PC-9 (cell line): ENCODE measurements at regions not wholly inside any gene's neighbourhood (a gene's known extent, or its start where the extent isn't known, plus 50 kb on each side); places are given as distances from the start of the nearest gene placed in this dataset.
"Not testable (repeated sequence)": the region's sequence is repeated elsewhere in the genome, so short reads cannot be mapped to it uniquely, and the experiment has no call there.

Experiments used
- BruUV-seq: library from RNA; stranded (reverse); fragments of 400-500 nt; replicated peaks from 2 replicates; lab custom pipeline; 2021; lab: Mats Ljungman, UMichigan
- CTCF ChIA-PET: fragments of 300-600 bp; sonication (Branson Sonifier 250); formaldehyde crosslinking; loops from one replicate; lab custom pipeline; 2022; ENCODE audit warnings: antibody characterized with exemption; lab: Charles Lee
- POLR2A ChIA-PET: fragments of 300-600 bp; sonication (Branson Sonifier 250); formaldehyde crosslinking; loops from one replicate; lab custom pipeline; 2022; ENCODE audit warnings: antibody characterized with exemption; ENCODE audit not compliant: unreplicated experiment; lab: Charles Lee
- DNase-seq, 2 experiments: peaks; one replicate each; pipeline versions ENCODE4 v3.0.0 to v3.0.0-alpha.2; 2015 to 2022; ENCODE audit warnings: mixed read lengths in 1 of 2
- H2AFZ ChIP-seq: fragments of 200-600 bp; sonication (generic); 2 replicates; pipeline ENCODE4 v1.8.1; 2017; ENCODE audit warnings: antibody characterized with exemption
- H3F3A ChIP-seq: fragments of 200-600 bp; sonication (generic); 2 replicates; pipeline ENCODE4 v1.8.1; 2017; ENCODE audit warnings: antibody characterized with exemption, mild to moderate bottlenecking, low read depth; ENCODE audit not compliant: insufficient read depth
- H3K27ac ChIP-seq: fragments of 200-600 bp; sonication (generic); 2 replicates; pipeline ENCODE4 v1.6.1; 2016; ENCODE audit warnings: mixed run types
- H3K27me3 ChIP-seq: fragments of 200-600 bp; sonication (generic); 2 replicates; pipeline ENCODE4 v1.6.1; 2016; ENCODE audit warnings: low read depth, mixed run types; ENCODE audit not compliant: insufficient read depth
- H3K36me3 ChIP-seq: fragments of 200-600 bp; sonication (generic); 2 replicates; pipeline ENCODE4 v1.6.1; 2016; ENCODE audit warnings: low read depth, mixed run types
- H3K4me1 ChIP-seq: fragments of 200-600 bp; sonication (generic); replicated peaks from 2 replicates; pipeline ENCODE4 v1.6.1; 2016; ENCODE audit warnings: mixed run types; ENCODE audit not compliant: insufficient read depth
- H3K4me2 ChIP-seq: fragments of 200-600 bp; sonication (generic); 2 replicates; pipeline ENCODE4 v1.6.1; 2017; ENCODE audit warnings: mixed run types
- H3K4me3 ChIP-seq: fragments of 200-600 bp; sonication (generic); 2 replicates; pipeline ENCODE4 v1.6.1; 2016; ENCODE audit warnings: mixed run types
- H3K79me2 ChIP-seq: fragments of 200-600 bp; sonication (generic); 2 replicates; pipeline ENCODE4 v1.6.1; 2017; ENCODE audit warnings: low read depth, mixed run types
- H3K9me2 ChIP-seq: fragments of 200-600 bp; sonication (generic); 2 replicates; pipeline ENCODE4 v1.8.1; 2017; ENCODE audit warnings: mild to moderate bottlenecking; ENCODE audit not compliant: insufficient read depth
- H3K9me3 ChIP-seq: fragments of 200-600 bp; sonication (generic); 2 replicates; pipeline ENCODE4 v1.8.1; 2016; ENCODE audit warnings: low read depth; ENCODE audit not compliant: insufficient read depth
- H4K20me1 ChIP-seq: fragments of 200-600 bp; sonication (generic); 2 replicates; pipeline ENCODE4 v1.8.1; 2017; ENCODE audit not compliant: insufficient read depth
- EZH2 ChIP-seq: fragments of 200-600 bp; sonication (generic); IDR thresholded peaks from 2 replicates; pipeline ENCODE4 v1.8.0; 2017; ENCODE audit warnings: antibody characterized with exemption, low read depth
- intact Hi-C: fragments of 100-400 bp; cut with micrococcal nuclease; formaldehyde crosslinking; loops from one replicate; pipeline ENCODE4 v1.10.0; 2022; ENCODE audit not compliant: unreplicated experiment
- TF ChIP-seq, protein P1 (sequence below): fragments of 200-600 bp; sonication (generic); conservative IDR thresholded peaks from 2 replicates; pipeline ENCODE4 v1.6.1; 2017; ENCODE audit warnings: mixed run types, antibody characterized with exemption, mild to moderate bottlenecking, moderate library complexity

DNA sequence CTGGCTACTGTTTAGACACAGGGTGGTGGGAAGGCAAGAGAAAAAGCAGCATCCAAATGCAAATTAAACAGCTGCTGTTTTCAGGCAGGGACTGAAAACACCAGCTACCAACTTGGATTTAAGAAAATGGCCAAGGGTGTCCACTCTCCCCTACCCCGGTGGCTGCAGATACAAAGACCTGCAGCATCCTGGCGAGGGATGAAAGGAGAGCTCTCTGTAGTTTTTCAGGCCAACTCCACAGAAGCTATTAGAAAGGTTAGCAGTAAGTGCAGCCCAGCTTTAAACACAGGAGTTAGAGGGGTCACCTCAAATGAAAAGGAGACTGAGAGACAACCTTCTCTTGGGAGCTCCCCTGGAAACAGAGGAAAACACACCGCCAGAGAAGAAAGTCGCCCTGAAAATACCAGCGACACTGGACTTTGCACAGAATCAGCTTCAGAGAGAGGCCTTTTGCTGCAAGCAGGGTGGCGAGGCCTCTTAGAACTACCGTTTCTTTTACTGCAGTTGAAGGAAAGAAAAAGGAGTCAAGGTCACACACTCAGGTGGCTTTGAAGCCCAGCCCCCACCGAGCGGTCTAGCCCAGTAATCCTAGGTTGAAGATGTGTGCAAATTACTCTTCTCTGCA, 74.4 kb upstream of the TIAM1 start:
- Histone ChIP-seq H3K27ac (no peak overlapping the region), H3K79me2 (no peaks in the 10 kb centered on the region), H3K4me2 (no peak overlapping the region), H3K36me3 (no peaks in the 10 kb centered on the region), H3K27me3 (no peaks in the 10 kb centered on the region), H3K4me1 (no peaks in the 10 kb centered on the region), H3K4me3 (no peak overlapping the region), H3F3A (no peaks in the 10 kb centered on the region), H3K9me3 (no peaks in the 10 kb centered on the region), H4K20me1 (no peaks in the 10 kb centered on the region), H3K9me2 (no peaks in the 10 kb centered on the region), H2AFZ (no peak overlapping the region)
- BruUV-seq, result no TSS peak
- DNase-seq, result no peak
- CTCF ChIA-PET, result no interaction called here
- intact Hi-C loops, result no loop called here
- TF ChIP-seq EZH2, result no peak
- TF ChIP-seq, protein P1, sequence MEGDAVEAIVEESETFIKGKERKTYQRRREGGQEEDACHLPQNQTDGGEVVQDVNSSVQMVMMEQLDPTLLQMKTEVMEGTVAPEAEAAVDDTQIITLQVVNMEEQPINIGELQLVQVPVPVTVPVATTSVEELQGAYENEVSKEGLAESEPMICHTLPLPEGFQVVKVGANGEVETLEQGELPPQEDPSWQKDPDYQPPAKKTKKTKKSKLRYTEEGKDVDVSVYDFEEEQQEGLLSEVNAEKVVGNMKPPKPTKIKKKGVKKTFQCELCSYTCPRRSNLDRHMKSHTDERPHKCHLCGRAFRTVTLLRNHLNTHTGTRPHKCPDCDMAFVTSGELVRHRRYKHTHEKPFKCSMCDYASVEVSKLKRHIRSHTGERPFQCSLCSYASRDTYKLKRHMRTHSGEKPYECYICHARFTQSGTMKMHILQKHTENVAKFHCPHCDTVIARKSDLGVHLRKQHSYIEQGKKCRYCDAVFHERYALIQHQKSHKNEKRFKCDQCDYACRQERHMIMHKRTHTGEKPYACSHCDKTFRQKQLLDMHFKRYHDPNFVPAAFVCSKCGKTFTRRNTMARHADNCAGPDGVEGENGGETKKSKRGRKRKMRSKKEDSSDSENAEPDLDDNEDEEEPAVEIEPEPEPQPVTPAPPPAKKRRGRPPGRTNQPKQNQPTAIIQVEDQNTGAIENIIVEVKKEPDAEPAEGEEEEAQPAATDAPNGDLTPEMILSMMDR, result no peak
- POLR2A ChIA-PET, result interaction anchor here (0.6 kb wide), 1 partner anchor 83 kb away, joined by 3 read pairs; no protein-coding TSS in a partner anchor

DNA sequence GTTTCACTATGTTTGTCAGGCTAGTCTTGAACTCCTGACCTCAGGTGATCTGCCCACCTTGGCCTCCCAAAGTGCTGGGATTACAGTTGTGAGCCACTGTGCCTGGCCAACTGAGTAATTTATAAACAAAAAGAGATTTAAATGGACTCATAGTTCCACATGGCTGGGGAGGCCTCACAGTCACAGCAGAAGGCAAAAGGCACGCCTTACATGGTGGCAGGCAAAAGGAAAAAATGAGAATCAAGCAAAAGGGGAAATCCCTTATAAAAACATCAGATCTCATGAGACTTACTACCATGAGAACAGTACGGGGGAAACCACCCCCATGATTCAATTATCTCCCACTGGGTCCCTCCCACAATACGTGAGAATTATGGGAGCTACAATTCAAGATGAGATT, 73.2 kb upstream of the TIAM1 start:
- CTCF ChIA-PET, H3F3A ChIP-seq, H3K27ac ChIP-seq, DNase-seq, H3K36me3 ChIP-seq, intact Hi-C loops, H3K27me3 ChIP-seq, H3K79me2 ChIP-seq, POLR2A ChIA-PET, BruUV-seq, H4K20me1 ChIP-seq, H3K4me1 ChIP-seq, H3K9me2 ChIP-seq, H3K4me2 ChIP-seq, H2AFZ ChIP-seq, H3K9me3 ChIP-seq, H3K4me3 ChIP-seq: not testable (repeated sequence)

DNA sequence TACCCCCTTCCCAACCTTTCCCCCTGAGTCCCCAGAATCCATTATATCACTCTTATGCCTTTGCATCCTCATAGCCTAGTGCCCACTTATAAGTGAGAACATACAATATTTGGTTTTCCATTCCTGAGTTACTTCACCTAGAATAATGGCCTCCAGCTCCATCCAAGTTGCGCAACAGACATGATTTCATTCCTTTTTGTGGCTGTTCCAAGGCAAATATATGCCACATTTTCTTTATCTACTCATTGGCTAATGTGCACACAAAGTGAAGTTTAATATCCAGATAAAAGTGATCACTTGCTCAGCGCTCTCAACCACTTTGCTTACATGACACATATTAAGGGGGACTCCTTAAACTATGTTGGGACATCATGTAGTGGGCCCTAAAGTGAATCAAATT, 72.4 kb upstream of the TIAM1 start:
- DNase-seq, result no peak
- Histone ChIP-seq H3K36me3 (no peaks in the 10 kb centered on the region), H2AFZ (no peak overlapping the region), H3K9me2 (no peaks in the 10 kb centered on the region), H3K9me3 (no peaks in the 10 kb centered on the region), H3K4me2 (no peak overlapping the region), H3K4me3 (no peak overlapping the region), H3K79me2 (no peaks in the 10 kb centered on the region), H3K27ac (no peak overlapping the region), H4K20me1 (no peaks in the 10 kb centered on the region), H3K27me3 (no peaks in the 10 kb centered on the region), H3F3A (no peaks in the 10 kb centered on the region), H3K4me1 (no peaks in the 10 kb centered on the region)
- no peak for TF ChIP-seq EZH2
- TF ChIP-seq, protein P1, result no peak
- ChIA-PET CTCF (no interaction called here), POLR2A (no interaction called here)
- no TSS peak for BruUV-seq
- intact Hi-C loops, result no loop called here
